ENCODE measurements at regions not wholly inside any gene's neighbourhood (a gene's known extent, or its start where the extent isn't known, plus 50 kb on each side); places are given as distances from the start of the nearest gene placed in this dataset.

DNA sequence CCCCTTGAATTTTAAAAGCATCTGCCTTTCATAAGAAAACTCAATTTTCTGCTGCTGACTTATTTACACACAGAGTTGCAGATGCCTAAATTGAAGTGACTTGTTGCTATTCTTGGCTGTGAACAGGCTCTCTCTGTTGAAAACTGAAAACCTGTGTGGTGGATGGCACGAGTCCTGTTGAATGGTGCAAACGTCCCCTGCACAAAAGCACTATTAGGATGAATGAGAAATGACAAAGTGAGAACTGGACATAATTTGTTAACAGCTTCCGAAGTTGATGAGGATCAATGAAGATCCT is 201.7 kb upstream of the PREP start:
- no peak overlapping the region for H3K4me2 ChIP-seq

More for the DNA sequence above, 201.7 kb upstream of the PREP start:
- Mint-ChIP-seq H3K27ac (no peak overlapping the region), H3K4me3 (no peak overlapping the region), H3K9me3 (no peaks in the 10 kb centered on the region), H3K36me3 (ENCODE audit: low read depth) (no peaks in the 10 kb centered on the region), H3K27me3 (ENCODE audit: insufficient read depth, low read depth, poor library complexity) (peaks cover 2% of the 10 kb centered on the region), H3K4me1 (peaks cover 15% of the 10 kb centered on the region)
- DNase-seq (ENCODE audit: low spot score) (no peak), ATAC-seq (no peak)
- peaks cover 8% of the 10 kb centered on the region; the same call in 1 of the 2 replicates for H3K4me1 ChIP-seq (ENCODE audit: insufficient read depth)
- H3K79me2 ChIP-seq (replicated peaks; ENCODE audit: insufficient read depth): no peaks in the 10 kb centered on the region
- TF ChIP-seq POLR2AphosphoS5 (IDR thresholded peaks at IDR 0.05; ENCODE audit: low read depth) (no peak), EZH2phosphoT487 (IDR thresholded peaks at IDR 0.05; ENCODE audit: unreplicated experiment) (no peak), CREB1 (CRISPR knock-in tag; IDR thresholded peaks at IDR 0.05; ENCODE audit: low read depth) (no peak), ZNF114 (CRISPR knock-in tag; IDR thresholded peaks at IDR 0.05) (no peak), NANOG (IDR thresholded peaks at IDR 0.05; ENCODE audit: borderline replicate concordance) (no peak), JUNB (IDR thresholded peaks at IDR 0.05; ENCODE audit: unreplicated experiment) (no peak), STAT1 (IDR thresholded peaks at IDR 0.05; ENCODE audit: unreplicated experiment) (no peak), ZNF331 (CRISPR knock-in tag; IDR thresholded peaks at IDR 0.05; ENCODE audit: low read depth) (no peak), EZH2 (IDR thresholded peaks at IDR 0.05; ENCODE audit: low read depth, unreplicated experiment) (no peak)
- TF ChIP-seq, protein P1, sequence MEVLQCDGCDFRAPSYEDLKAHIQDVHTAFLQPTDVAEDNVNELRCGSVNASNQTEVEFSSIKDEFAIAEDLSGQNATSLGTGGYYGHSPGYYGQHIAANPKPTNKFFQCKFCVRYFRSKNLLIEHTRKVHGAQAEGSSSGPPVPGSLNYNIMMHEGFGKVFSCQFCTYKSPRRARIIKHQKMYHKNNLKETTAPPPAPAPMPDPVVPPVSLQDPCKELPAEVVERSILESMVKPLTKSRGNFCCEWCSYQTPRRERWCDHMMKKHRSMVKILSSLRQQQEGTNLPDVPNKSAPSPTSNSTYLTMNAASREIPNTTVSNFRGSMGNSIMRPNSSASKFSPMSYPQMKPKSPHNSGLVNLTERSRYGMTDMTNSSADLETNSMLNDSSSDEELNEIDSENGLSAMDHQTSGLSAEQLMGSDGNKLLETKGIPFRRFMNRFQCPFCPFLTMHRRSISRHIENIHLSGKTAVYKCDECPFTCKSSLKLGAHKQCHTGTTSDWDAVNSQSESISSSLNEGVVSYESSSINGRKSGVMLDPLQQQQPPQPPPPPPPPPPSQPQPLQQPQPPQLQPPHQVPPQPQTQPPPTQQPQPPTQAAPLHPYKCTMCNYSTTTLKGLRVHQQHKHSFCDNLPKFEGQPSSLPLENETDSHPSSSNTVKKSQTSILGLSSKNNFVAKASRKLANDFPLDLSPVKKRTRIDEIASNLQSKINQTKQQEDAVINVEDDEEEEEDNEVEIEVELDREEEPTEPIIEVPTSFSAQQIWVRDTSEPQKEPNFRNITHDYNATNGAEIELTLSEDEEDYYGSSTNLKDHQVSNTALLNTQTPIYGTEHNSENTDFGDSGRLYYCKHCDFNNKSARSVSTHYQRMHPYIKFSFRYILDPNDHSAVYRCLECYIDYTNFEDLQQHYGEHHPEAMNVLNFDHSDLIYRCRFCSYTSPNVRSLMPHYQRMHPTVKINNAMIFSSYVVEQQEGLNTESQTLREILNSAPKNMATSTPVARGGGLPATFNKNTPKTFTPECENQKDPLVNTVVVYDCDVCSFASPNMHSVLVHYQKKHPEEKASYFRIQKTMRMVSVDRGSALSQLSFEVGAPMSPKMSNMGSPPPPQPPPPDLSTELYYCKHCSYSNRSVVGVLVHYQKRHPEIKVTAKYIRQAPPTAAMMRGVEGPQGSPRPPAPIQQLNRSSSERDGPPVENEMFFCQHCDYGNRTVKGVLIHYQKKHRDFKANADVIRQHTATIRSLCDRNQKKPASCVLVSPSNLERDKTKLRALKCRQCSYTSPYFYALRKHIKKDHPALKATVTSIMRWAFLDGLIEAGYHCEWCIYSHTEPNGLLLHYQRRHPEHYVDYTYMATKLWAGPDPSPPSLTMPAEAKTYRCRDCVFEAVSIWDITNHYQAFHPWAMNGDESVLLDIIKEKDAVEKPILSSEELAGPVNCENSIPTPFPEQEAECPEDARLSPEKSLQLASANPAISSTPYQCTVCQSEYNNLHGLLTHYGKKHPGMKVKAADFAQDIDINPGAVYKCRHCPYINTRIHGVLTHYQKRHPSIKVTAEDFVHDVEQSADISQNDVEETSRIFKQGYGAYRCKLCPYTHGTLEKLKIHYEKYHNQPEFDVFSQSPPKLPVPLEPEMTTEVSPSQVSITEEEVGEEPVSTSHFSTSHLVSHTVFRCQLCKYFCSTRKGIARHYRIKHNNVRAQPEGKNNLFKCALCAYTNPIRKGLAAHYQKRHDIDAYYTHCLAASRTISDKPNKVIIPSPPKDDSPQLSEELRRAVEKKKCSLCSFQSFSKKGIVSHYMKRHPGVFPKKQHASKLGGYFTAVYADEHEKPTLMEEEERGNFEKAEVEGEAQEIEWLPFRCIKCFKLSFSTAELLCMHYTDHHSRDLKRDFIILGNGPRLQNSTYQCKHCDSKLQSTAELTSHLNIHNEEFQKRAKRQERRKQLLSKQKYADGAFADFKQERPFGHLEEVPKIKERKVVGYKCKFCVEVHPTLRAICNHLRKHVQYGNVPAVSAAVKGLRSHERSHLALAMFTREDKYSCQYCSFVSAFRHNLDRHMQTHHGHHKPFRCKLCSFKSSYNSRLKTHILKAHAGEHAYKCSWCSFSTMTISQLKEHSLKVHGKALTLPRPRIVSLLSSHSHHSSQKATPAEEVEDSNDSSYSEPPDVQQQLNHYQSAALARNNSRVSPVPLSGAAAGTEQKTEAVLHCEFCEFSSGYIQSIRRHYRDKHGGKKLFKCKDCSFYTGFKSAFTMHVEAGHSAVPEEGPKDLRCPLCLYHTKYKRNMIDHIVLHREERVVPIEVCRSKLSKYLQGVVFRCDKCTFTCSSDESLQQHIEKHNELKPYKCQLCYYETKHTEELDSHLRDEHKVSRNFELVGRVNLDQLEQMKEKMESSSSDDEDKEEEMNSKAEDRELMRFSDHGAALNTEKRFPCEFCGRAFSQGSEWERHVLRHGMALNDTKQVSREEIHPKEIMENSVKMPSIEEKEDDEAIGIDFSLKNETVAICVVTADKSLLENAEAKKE (CRISPR knock-in tag; IDR thresholded peaks at IDR 0.05): no peak
- TF ChIP-seq, protein P2, sequence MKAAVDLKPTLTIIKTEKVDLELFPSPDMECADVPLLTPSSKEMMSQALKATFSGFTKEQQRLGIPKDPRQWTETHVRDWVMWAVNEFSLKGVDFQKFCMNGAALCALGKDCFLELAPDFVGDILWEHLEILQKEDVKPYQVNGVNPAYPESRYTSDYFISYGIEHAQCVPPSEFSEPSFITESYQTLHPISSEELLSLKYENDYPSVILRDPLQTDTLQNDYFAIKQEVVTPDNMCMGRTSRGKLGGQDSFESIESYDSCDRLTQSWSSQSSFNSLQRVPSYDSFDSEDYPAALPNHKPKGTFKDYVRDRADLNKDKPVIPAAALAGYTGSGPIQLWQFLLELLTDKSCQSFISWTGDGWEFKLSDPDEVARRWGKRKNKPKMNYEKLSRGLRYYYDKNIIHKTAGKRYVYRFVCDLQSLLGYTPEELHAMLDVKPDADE (IDR thresholded peaks at IDR 0.05): no peak
- TF ChIP-seq, protein P3, sequence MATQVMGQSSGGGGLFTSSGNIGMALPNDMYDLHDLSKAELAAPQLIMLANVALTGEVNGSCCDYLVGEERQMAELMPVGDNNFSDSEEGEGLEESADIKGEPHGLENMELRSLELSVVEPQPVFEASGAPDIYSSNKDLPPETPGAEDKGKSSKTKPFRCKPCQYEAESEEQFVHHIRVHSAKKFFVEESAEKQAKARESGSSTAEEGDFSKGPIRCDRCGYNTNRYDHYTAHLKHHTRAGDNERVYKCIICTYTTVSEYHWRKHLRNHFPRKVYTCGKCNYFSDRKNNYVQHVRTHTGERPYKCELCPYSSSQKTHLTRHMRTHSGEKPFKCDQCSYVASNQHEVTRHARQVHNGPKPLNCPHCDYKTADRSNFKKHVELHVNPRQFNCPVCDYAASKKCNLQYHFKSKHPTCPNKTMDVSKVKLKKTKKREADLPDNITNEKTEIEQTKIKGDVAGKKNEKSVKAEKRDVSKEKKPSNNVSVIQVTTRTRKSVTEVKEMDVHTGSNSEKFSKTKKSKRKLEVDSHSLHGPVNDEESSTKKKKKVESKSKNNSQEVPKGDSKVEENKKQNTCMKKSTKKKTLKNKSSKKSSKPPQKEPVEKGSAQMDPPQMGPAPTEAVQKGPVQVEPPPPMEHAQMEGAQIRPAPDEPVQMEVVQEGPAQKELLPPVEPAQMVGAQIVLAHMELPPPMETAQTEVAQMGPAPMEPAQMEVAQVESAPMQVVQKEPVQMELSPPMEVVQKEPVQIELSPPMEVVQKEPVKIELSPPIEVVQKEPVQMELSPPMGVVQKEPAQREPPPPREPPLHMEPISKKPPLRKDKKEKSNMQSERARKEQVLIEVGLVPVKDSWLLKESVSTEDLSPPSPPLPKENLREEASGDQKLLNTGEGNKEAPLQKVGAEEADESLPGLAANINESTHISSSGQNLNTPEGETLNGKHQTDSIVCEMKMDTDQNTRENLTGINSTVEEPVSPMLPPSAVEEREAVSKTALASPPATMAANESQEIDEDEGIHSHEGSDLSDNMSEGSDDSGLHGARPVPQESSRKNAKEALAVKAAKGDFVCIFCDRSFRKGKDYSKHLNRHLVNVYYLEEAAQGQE (IDR thresholded peaks at IDR 0.05; ENCODE audit: unreplicated experiment): no peak
- TF ChIP-seq, protein P4, sequence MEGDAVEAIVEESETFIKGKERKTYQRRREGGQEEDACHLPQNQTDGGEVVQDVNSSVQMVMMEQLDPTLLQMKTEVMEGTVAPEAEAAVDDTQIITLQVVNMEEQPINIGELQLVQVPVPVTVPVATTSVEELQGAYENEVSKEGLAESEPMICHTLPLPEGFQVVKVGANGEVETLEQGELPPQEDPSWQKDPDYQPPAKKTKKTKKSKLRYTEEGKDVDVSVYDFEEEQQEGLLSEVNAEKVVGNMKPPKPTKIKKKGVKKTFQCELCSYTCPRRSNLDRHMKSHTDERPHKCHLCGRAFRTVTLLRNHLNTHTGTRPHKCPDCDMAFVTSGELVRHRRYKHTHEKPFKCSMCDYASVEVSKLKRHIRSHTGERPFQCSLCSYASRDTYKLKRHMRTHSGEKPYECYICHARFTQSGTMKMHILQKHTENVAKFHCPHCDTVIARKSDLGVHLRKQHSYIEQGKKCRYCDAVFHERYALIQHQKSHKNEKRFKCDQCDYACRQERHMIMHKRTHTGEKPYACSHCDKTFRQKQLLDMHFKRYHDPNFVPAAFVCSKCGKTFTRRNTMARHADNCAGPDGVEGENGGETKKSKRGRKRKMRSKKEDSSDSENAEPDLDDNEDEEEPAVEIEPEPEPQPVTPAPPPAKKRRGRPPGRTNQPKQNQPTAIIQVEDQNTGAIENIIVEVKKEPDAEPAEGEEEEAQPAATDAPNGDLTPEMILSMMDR (conservative IDR thresholded peaks at IDR 0.05; ENCODE audit: low read depth in 2 of 2): no peak
- no peaks in the 10 kb centered on the region for H3K36me3 ChIP-seq (ENCODE audit: insufficient read depth)
- no peaks in the 10 kb centered on the region for H3K27me3 ChIP-seq (ENCODE audit: insufficient read depth)
- no peaks in the 10 kb centered on the region for H3F3A ChIP-seq (replicated peaks; ENCODE audit: low read depth)
- H2AFZ ChIP-seq: no peak overlapping the region
- H3K4me3 ChIP-seq: no peak overlapping the region
- H3K9me2 ChIP-seq (ENCODE audit: insufficient read depth): peaks cover 4% of the 10 kb centered on the region; the same call in 1 of the 2 replicates
- H4K20me1 ChIP-seq (replicated peaks; ENCODE audit: insufficient read depth): no peaks in the 10 kb centered on the region
- no peak overlapping the region for H3K27ac ChIP-seq (ENCODE audit: low read depth)
